GM06990 (cell line): ENCODE measurements at regions not wholly inside any gene's neighbourhood (a gene's known extent, or its start where the extent isn't known, plus 50 kb on each side); places are given as distances from the start of the nearest gene placed in this dataset.
"Not testable (repeated sequence)": the region's sequence is repeated elsewhere in the genome, so short reads cannot be mapped to it uniquely, and the experiment has no call there.

Source experiments
- DNase-seq: peaks from one replicate; pipeline ENCODE4 v3.0.0-alpha.2; 2011; ENCODE audit not compliant: insufficient read length; ENCODE audit errors: extremely low read depth
- H3K27me3 ChIP-seq: replicated peaks from 2 replicates; pipeline ENCODE4 v1.6.0; 2011; ENCODE audit warnings: low read length; ENCODE audit not compliant: control insufficient read depth, insufficient read depth
- H3K36me3 ChIP-seq: 2 replicates; pipeline ENCODE4 v1.5.1; 2011; ENCODE audit warnings: low read length; ENCODE audit not compliant: control insufficient read depth, insufficient read depth
- H3K4me3 ChIP-seq: replicated peaks from 2 replicates; pipeline ENCODE4 v1.5.1; 2011; ENCODE audit warnings: low read depth, mild to moderate bottlenecking, control low read depth, low read length
- TF ChIP-seq, protein P1 (sequence below): IDR thresholded peaks from 2 replicates; pipeline ENCODE4 v1.5.1; 2011; ENCODE audit warnings: low read length, control low read depth, mild to moderate bottlenecking, inconsistent platforms; ENCODE audit not compliant: insufficient read depth, poor library complexity, severe bottlenecking

DNA sequence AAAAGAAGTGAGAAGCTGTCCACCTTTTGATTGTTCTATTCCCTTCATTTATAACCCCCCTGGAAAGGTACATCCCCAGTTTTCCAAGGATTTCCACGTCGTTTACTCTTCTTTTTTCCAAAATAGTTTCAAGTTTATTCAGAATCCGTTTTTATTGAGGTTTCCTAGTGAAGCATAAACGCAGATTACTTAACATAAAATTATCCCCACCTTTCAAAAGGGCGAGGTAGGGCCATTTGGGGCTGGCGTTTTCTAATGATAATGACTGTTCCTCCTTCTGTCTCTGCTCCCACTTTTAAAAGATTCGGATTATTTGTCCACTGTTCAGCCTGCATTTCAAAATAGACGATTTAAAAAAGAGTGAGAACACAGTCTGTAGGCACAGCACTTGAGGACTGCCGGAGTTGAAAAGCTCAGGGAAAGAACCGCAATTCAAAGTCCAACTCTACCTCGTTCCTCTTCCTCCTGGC is 165.2 kb upstream of the PPP1R3A start:
- no peaks in the 10 kb centered on the region; the same call in 1 of the 2 replicates for H3K27me3 ChIP-seq
- no peaks in the 10 kb centered on the region for H3K36me3 ChIP-seq
- DNase-seq, result no peak
- no peak overlapping the region; the same call in 1 of the 2 replicates for H3K4me3 ChIP-seq
- TF ChIP-seq, protein P1, sequence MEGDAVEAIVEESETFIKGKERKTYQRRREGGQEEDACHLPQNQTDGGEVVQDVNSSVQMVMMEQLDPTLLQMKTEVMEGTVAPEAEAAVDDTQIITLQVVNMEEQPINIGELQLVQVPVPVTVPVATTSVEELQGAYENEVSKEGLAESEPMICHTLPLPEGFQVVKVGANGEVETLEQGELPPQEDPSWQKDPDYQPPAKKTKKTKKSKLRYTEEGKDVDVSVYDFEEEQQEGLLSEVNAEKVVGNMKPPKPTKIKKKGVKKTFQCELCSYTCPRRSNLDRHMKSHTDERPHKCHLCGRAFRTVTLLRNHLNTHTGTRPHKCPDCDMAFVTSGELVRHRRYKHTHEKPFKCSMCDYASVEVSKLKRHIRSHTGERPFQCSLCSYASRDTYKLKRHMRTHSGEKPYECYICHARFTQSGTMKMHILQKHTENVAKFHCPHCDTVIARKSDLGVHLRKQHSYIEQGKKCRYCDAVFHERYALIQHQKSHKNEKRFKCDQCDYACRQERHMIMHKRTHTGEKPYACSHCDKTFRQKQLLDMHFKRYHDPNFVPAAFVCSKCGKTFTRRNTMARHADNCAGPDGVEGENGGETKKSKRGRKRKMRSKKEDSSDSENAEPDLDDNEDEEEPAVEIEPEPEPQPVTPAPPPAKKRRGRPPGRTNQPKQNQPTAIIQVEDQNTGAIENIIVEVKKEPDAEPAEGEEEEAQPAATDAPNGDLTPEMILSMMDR, result no peak

DNA sequence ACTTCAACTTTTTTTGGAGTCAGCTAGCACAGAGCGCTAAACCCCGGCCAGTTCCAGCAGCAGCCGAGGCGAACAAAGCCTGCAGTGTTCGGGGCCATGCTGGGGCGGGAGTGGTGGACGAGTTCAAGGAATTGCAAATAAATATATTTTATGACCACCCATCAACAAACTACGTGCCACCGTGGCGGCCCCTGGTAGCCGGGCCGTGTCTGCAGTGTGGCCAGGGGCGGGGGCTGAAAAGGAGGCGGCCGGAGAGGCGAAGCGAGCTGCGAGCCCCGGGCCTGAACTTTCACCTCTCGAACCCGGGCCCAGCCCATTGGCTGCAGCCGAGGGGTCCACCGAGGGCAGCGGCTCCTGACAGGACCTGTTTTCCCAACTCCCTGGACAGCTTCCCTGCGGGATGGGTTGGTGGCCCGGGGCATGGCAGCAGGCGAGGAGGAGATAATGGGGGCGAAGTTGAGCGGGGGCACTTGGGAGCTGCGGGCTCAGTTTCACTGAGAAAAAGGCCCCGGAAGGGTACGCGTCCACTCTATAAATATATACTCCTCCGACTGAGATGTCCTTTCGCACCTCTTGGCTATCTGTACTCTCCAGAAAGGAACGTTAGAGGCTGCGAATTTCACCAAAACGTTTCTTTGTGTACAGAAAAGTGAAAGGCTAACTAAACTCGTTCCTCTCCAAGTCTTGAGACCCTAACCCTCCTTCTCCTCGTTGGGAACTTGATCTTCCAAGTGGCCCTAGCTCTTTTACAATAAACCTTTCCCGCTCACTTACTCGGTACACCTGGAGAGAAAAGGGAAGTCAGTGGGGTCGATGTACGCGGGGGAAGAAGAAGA is 164.6 kb upstream of the PPP1R3A start:
- H3K36me3 ChIP-seq, result no peaks in the 10 kb centered on the region
- H3K4me3 ChIP-seq, result no peak overlapping the region
- no peaks in the 10 kb centered on the region; the same call in 1 of the 2 replicates for H3K27me3 ChIP-seq
- TF ChIP-seq, protein P1, result no peak
- no peak for DNase-seq

DNA sequence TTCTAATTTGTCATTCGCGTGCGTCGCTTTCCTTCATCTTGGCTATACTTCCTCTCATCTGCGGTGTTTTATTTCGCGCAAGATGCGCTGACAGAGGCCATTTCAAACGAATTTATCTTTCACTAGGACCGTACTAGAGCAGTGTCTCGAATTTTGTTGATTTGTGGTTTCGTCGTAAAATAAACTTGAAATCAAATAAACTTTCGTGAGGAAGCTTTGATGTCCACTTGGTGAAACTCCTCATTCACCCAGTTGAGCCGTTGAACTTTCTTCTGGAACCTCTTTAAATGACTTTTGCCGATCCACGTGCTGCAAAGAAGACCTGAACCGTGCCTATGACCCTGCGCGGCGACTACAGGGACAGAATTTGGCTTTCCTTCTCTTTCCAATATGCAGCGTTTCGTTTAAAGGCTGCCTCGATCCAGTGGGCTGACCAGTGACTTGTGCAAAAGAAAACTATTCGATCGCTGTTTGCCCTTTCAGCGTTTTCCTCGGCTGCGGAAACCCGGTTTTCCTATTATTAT is 163.9 kb upstream of the PPP1R3A start:
- no peaks in the 10 kb centered on the region for H3K36me3 ChIP-seq
- TF ChIP-seq, protein P1, result no peak
- DNase-seq, result no peak
- no peaks in the 10 kb centered on the region; the same call in 1 of the 2 replicates for H3K27me3 ChIP-seq
- H3K4me3 ChIP-seq, result no peak overlapping the region

DNA sequence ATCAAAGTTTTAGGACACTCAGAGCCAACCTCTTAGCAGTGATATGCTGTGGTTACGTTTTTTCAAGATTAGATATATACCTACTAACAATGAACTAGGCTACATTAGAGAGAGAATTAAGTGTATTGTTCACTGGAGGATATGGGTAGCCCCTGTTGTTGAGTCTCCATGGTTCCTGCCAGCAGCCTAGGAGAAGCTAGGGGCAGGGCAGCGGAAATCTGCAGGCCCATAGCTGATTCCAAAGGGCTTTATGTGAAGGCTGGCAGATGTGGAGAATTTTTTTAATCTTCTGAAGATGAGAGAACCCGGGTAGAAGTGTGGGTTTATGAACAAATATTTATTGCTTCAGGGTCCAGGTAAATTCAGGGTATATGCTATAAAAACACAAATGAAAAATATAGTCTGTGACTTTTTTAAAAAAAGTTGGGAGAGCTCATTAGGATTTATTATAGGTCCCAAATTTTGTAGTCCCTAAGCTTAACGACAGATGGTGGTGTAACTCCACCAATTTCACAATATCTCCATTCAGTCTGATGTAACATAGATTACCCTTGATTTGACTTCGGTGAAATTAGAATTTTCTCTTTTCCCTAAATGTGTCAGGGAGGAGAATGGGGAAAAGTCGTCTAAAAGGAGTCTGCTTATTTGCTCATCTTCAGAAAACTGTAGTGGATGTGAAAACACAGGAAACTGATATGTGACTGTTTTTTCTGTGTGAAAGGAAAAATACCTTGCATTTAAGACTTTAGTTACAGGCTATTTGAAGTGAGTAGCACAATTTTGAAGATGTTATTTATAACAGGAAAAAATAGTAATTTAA is 163.0 kb upstream of the PPP1R3A start:
- no peak for DNase-seq
- Histone ChIP-seq H3K4me3 (no peak overlapping the region), H3K27me3 (no peaks in the 10 kb centered on the region; the same call in 1 of the 2 replicates), H3K36me3 (no peaks in the 10 kb centered on the region)
- TF ChIP-seq, protein P1, result peak; percentile 41

GRCh38 chr7:114077158-114077524 is 158.3 kb upstream of the PPP1R3A start:
- not testable (repeated sequence) for H3K36me3 ChIP-seq, H3K4me3 ChIP-seq, DNase-seq, H3K27me3 ChIP-seq

- not testable (repeated sequence) for H3K4me3 ChIP-seq, H3K27me3 ChIP-seq, H3K36me3 ChIP-seq, DNase-seq
Observed at GRCh38 chr7:114076392-114077157, 157.8 kb upstream of the PPP1R3A start.
